PC-9 (cell line): ENCODE measurements at regions not wholly inside any gene's neighbourhood (a gene's known extent, or its start where the extent isn't known, plus 50 kb on each side); places are given as distances from the start of the nearest gene placed in this dataset.

Experiments
- CTCF ChIP-seq: fragments of 200-600 bp; sonication (generic); conservative IDR thresholded peaks from 2 replicates; pipeline ENCODE4 v1.6.1; 2017; ENCODE audit warnings: mixed run types, antibody characterized with exemption, mild to moderate bottlenecking, moderate library complexity
- EZH2 ChIP-seq: fragments of 200-600 bp; sonication (generic); IDR thresholded peaks from 2 replicates; pipeline ENCODE4 v1.8.0; 2017; ENCODE audit warnings: antibody characterized with exemption, low read depth

GRCh38 chr9:79403495-79403894 is 168.3 kb upstream of the TLE4 start:
- TF ChIP-seq EZH2 (no peak), CTCF (no peak)
